Sigmoid colon (tissue), 6 donors: ENCODE measurements at regions not wholly inside any gene's neighbourhood (a gene's known extent, or its start where the extent isn't known, plus 50 kb on each side); places are given as distances from the start of the nearest gene placed in this dataset.
A peak's percentile ranks its signal among the peaks of the same experiment; 100 is the strongest.
"Not testable (repeated sequence)": the region's sequence is repeated elsewhere in the genome, so short reads cannot be mapped to it uniquely, and the experiment has no call there.

Experiments
- DNase-seq: peaks from one replicate; pipeline ENCODE4 v3.0.0-alpha.2; 2019
- H3K27ac ChIP-seq, 4 donors: fragments of 200-600 bp; sonication (generic); one replicate each; pipeline ENCODE4 v1.5.1; 2016 to 2019; ENCODE audit warnings: mild to moderate bottlenecking in 1 of 4
- H3K27me3 ChIP-seq, 3 donors: fragments of 200-600 bp; sonication (generic); one replicate each; pipeline ENCODE4 v1.5.1; 2019; ENCODE audit warnings: mild to moderate bottlenecking in 1 of 3
- H3K36me3 ChIP-seq, 4 donors: fragments of 200-600 bp; sonication (generic); one replicate each; pipeline ENCODE4 v1.5.1; 2016 to 2019
- H3K4me1 ChIP-seq, 4 donors: fragments of 200-600 bp; sonication (generic); one replicate each; pipeline ENCODE4 v1.5.1; 2017 to 2019
- H3K4me3 ChIP-seq, 4 donors: fragments of 200-600 bp; sonication (generic); one replicate each; pipeline ENCODE4 v1.5.1; 2017 to 2019; ENCODE audit warnings: mild to moderate bottlenecking in 2 of 4, moderate library complexity in 1 of 4
- H3K9me3 ChIP-seq, 4 donors: fragments of 200-600 bp in 3 of 4; sonication (generic) in 3 of 4; one replicate each; pipeline versions ENCODE4 v1.5.1 to v1.6.1; 2013 to 2019
- EP300 ChIP-seq, 4 donors: sonication (generic); formaldehyde crosslinking; IDR thresholded peaks; one replicate each; pipeline ENCODE4 v1.6.1; 2017; ENCODE audit warnings: antibody characterized with exemption in 4 of 4
- POLR2A ChIP-seq, 2 donors: fragments of 450-650 bp; IDR thresholded peaks; one replicate each; pipeline ENCODE4 v1.6.1; 2016; ENCODE audit warnings: antibody characterized with exemption in 2 of 2, mild to moderate bottlenecking in 2 of 2, moderate library complexity in 2 of 2
- POLR2AphosphoS5 ChIP-seq, 4 donors: sonication (generic); formaldehyde crosslinking; IDR thresholded peaks; one replicate each; pipeline ENCODE4 v1.6.1; 2017; ENCODE audit warnings: antibody characterized with exemption in 4 of 4
- WGBS, 2 donors: extraction: QIAGEN DNeasy Blood & Tissue Kit; methylation state at CpG; one replicate each; pipeline ENCODE4 v1.1.7; 2013; 5-methylcytosine and 5-hydroxymethylcytosine counted together
- intact Hi-C: fragments of 100-400 bp; cut with DNase I; formaldehyde crosslinking; loops from one replicate; pipeline ENCODE4 v1.15.1; 2023
- TF ChIP-seq, protein P1 (sequence below), 4 experiments: fragments of 450-650 bp in 3 of 4; fragments of 200-600 bp in 1 of 4; IDR thresholded peaks; one replicate each; pipeline ENCODE4 v1.5.1; 2016 to 2019; ENCODE audit warnings: antibody characterized with exemption in 4 of 4, mild to moderate bottlenecking in 3 of 4, moderate library complexity in 2 of 4
- donor health status: healthy with polysubstance abuse.
- donor health status: healthy.

DNA sequence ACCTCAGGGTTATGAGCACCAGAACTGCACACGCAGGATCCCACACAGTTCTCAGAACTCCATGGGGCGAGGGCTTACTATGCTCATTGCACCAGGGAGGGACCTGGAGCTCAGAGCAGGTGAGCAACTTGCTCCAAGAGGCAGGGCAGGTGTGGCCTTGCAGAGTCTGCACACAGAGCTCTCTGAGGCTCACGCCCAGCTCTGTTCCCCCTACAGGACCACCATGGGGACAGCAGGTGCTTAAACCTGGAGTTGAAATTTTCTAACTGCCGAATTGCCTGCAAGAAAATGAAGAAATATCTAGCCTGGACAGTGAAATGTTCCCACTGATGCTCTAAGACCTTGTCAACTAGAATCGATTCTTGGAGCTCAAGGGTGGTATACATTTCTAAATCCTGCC lies 49.9 kb upstream of the MSMB start:
- intact Hi-C loops, H3K36me3 ChIP-seq, H3K4me3 ChIP-seq, H3K9me3 ChIP-seq, H3K27me3 ChIP-seq, DNase-seq: not testable (repeated sequence)
- Histone ChIP-seq H3K27ac (peak overlapping the region in 1 of 4 donors; percentile 41), H3K4me1 (peaks cover 0 to 15% (median 2%) of the 10 kb centered on the region in 4 donors)
- 85 to 87% methylated on average over 5 of the region's 5 CpGs for WGBS, 2 donors

DNA sequence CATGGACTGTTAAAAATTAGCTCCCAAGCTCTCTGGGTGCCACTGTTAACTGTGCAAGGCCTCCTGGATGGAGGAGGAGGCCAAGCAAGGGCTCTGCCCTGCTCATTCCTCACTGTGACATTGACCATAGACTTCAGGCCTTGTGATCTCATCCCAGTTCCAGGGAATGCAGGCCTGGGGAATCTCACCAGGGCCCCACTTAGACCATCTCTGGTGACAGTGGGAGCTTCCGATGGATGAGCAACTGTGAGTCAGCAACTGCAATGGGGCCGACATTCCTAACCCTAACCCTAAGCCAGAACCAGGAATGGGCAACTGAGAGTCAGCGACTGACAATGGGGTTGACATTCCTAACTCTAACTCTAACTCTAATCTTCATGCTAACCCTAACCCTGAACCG lies 50.4 kb upstream of the MSMB start:
- Histone ChIP-seq H3K4me3 (no peak overlapping the region), H3K9me3 (no peaks in the 10 kb centered on the region), H3K36me3 (no peaks in the 10 kb centered on the region), H3K4me1 (peaks cover 0 to 15% (median 2%) of the 10 kb centered on the region in 4 donors), H3K27me3 (no peaks in the 10 kb centered on the region), H3K27ac (peak overlapping the region in 1 of 4 donors; percentile 41)
- WGBS, 2 donors, result 93 to 94% methylated on average over 4 of the region's 4 CpGs
- no peak for DNase-seq
- intact Hi-C loops, result no loop called here
- TF ChIP-seq, protein P1, sequence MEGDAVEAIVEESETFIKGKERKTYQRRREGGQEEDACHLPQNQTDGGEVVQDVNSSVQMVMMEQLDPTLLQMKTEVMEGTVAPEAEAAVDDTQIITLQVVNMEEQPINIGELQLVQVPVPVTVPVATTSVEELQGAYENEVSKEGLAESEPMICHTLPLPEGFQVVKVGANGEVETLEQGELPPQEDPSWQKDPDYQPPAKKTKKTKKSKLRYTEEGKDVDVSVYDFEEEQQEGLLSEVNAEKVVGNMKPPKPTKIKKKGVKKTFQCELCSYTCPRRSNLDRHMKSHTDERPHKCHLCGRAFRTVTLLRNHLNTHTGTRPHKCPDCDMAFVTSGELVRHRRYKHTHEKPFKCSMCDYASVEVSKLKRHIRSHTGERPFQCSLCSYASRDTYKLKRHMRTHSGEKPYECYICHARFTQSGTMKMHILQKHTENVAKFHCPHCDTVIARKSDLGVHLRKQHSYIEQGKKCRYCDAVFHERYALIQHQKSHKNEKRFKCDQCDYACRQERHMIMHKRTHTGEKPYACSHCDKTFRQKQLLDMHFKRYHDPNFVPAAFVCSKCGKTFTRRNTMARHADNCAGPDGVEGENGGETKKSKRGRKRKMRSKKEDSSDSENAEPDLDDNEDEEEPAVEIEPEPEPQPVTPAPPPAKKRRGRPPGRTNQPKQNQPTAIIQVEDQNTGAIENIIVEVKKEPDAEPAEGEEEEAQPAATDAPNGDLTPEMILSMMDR (IDR thresholded peaks at IDR 0.05), result no peak
- TF ChIP-seq POLR2AphosphoS5 (IDR thresholded peaks at IDR 0.05) (peak in 2 of 4 donors; percentile 48 to 62), EP300 (IDR thresholded peaks at IDR 0.05) (peak in 1 of 4 donors; percentile 29), POLR2A (IDR thresholded peaks at IDR 0.05) (no peak)

DNA sequence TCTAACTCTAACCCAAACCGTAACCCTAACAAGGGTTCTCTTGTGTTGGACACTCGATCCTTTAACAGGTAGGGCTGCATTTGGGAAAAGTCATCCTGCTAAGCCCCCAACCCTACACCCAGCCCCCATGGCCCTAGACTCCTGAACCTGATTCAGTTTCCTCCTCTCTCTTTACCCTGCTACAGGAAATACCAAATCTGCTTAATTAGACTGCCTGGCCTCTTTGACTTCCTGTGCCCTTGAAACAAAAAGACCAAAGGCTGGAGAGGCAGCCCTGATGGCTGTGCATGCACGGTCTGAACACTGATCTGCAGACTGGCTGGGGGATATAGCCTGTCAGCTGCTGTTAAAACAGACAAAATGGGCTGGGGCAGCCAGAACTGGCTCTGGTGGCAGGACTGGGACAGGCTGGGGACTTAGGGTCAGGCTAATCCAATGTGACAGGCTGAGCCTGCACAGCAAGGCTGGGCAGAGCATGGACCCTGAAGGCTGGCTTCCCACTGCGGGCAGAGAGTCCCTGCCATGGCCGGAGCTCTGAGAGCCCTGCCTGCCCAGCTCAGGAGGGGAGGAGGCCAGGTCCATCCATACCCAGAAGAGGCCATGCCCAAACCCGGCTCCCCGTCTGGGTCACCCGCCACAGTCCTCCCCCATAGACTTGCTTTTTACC lies 51.0 kb upstream of the MSMB start:
- intact Hi-C loops, result no loop called here
- Histone ChIP-seq H3K27ac (peak overlapping the region in 1 of 4 donors; percentile 41), H3K4me1 (peaks cover 0 to 15% (median 2%) of the 10 kb centered on the region in 4 donors), H3K36me3 (no peaks in the 10 kb centered on the region), H3K27me3 (no peaks in the 10 kb centered on the region), H3K9me3 (no peaks in the 10 kb centered on the region), H3K4me3 (no peak overlapping the region)
- TF ChIP-seq POLR2A (IDR thresholded peaks at IDR 0.05) (no peak), POLR2AphosphoS5 (IDR thresholded peaks at IDR 0.05) (no peak), EP300 (IDR thresholded peaks at IDR 0.05) (no peak)
- TF ChIP-seq, protein P1 (IDR thresholded peaks at IDR 0.05), result no peak
- DNase-seq, result no peak
- 74 to 81% methylated on average over 8 of the region's 8 CpGs for WGBS, 2 donors

DNA sequence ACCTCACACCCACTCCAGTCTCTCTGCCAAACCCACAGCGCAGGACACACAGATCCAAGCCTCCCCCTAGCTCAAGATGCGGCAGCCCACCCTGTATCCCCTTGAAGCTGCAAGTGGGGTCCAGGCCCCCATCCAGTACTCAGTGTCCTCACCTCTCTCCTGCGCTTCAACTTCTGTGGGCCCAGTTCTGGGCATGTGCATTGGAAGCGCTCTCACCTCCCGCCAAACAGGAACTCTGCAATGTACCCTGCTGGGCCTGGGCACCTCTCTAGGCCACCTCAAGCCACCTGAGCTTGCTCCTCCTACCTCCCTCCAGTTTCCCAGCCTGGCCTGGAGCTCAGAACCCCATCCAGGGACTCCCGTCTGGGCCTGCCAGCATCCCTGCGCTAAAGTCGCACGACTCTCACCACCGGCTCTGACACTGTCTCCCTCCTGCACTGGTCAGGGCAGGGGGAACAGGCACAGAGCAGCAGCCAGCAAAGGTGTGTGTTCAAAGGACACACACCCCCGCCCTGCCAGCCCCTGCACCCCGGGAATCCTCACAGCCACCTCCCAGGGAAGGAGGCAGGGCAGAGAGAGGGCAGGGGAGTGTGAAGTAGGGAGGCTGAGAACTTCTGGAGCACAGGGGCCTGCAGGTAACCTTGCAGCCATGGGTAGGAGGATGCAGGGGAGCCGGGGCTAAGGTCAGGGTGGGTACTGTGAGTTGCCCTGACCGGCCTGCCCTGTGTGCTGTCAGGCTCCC lies 51.7 kb upstream of the MSMB start:
- no peak for TF ChIP-seq POLR2A (IDR thresholded peaks at IDR 0.05)
- no peak for TF ChIP-seq EP300 (IDR thresholded peaks at IDR 0.05)
- TF ChIP-seq POLR2AphosphoS5 (IDR thresholded peaks at IDR 0.05), result no peak
- TF ChIP-seq, protein P1 (IDR thresholded peaks at IDR 0.05), result no peak
- intact Hi-C loops, result no loop called here
- Histone ChIP-seq H3K4me1 (peaks cover 0 to 15% (median 2%) of the 10 kb centered on the region in 4 donors), H3K27me3 (no peaks in the 10 kb centered on the region), H3K4me3 (no peak overlapping the region), H3K9me3 (no peaks in the 10 kb centered on the region), H3K27ac (no peak overlapping the region), H3K36me3 (no peaks in the 10 kb centered on the region)
- no peak for DNase-seq
- WGBS, 2 donors, result 88 to 91% methylated on average over 14 of the region's 14 CpGs

DNA sequence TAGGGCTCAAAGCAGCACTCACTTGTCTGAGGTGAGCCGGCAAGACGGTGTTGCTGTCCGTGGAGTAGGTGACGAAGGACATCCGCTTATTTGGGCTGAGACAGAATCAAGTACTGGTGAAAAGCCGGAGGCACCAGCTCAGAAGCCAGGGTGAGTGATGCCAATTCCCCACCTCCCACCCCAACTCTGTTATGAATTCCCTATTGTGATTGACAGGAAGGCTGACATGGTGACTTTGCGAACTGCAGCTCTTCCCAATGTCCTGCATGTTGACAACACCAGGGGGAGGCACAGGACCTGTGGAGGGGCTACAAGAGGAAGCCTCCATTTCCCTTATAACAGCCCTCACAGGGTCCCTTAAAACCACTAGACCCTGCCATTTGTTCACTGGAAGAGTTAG lies 52.3 kb upstream of the MSMB start:
- 87 to 96% methylated on average over 7 of the region's 7 CpGs for WGBS, 2 donors
- Histone ChIP-seq H3K27ac (no peak overlapping the region), H3K36me3 (no peaks in the 10 kb centered on the region), H3K9me3 (no peaks in the 10 kb centered on the region), H3K4me1 (peaks cover 0 to 15% (median 2%) of the 10 kb centered on the region in 4 donors), H3K4me3 (no peak overlapping the region), H3K27me3 (no peaks in the 10 kb centered on the region)
- intact Hi-C loops, result no loop called here
- TF ChIP-seq POLR2AphosphoS5 (IDR thresholded peaks at IDR 0.05) (no peak), POLR2A (IDR thresholded peaks at IDR 0.05) (no peak), EP300 (IDR thresholded peaks at IDR 0.05) (no peak)
- no peak for DNase-seq

DNA sequence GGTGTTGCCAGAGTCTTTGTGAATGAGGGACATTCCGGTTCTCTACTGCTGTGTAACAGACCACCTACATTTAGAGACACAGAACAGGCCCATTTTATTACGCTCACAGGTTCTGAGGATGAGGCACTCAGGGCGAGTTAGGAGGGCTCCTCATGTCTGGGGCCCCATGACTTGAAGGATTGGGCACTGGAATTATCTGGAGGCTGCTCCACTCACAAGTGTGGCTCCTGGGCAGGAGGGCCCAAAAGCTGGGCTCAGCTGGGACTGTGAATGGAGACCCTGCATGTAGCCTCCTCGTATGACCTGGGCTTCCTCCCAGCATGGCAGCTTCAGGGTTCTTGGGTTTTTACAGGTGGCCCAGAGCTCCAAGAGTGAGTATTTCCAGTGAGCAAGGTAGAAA lies 52.9 kb upstream of the MSMB start:
- peaks cover 0 to 15% (median 2%) of the 10 kb centered on the region in 4 donors for H3K4me1 ChIP-seq
- H3K36me3 ChIP-seq, H3K27me3 ChIP-seq, DNase-seq, H3K27ac ChIP-seq, H3K9me3 ChIP-seq, H3K4me3 ChIP-seq, intact Hi-C loops: not testable (repeated sequence)
- 73 to 79% methylated on average over 4 of the region's 4 CpGs for WGBS, 2 donors
